ENCODE measurements at regions not wholly inside any gene's neighbourhood (a gene's known extent, or its start where the extent isn't known, plus 50 kb on each side); places are given as distances from the start of the nearest gene placed in this dataset.

DNA sequence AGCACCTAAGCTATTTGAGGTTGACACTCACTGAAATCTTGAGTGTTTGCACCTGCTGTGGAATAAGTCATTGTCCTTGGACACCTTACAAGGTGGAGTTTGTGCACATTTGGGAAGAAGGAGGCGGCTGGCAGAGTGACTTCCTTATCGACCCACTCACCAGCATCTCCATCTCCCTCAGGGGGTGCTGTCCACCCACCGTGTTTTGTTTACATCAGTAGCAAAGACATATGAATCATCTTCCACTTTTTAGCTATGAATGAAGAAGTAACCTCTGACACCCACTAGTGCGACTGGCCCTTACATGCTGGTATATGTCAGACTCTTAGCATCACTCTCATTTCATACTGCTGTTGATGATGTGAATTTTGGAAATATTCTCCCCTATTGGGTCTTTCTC lies 119.5 kb upstream of the SGK1 start:
- Histone ChIP-seq H3K9ac (ENCODE audit: low read depth, low read length, poor library complexity, severe bottlenecking) (no peak overlapping the region), H3K36me3 (ENCODE audit: insufficient read depth, low read length) (no peaks in the 10 kb centered on the region), H3K9me3 (ENCODE audit: insufficient read depth, low read depth, low read length) (no peaks in the 10 kb centered on the region), H3K4me3 (ENCODE audit: low read length, poor library complexity, severe bottlenecking) (no peak overlapping the region), H2AFZ (ENCODE audit: low read length) (peak overlapping the region; percentile 44; the same call in 1 of the 2 replicates), H3K9me2 (replicated peaks; ENCODE audit: low read depth, low read length) (no peaks in the 10 kb centered on the region), H4K20me1 (ENCODE audit: insufficient read depth, low read length, poor library complexity, severe bottlenecking) (no peaks in the 10 kb centered on the region), H3K4me2 (ENCODE audit: low read depth, low read length, poor library complexity, severe bottlenecking) (no peak overlapping the region), H3K79me2 (ENCODE audit: insufficient read depth, low read length) (no peaks in the 10 kb centered on the region), H3K4me1 (ENCODE audit: insufficient read depth, low read length, poor library complexity, severe bottlenecking) (no peaks in the 10 kb centered on the region), H3K27me3 (ENCODE audit: insufficient read depth, low read length, poor library complexity, severe bottlenecking) (no peaks in the 10 kb centered on the region), H3F3A (ENCODE audit: low read depth) (no peaks in the 10 kb centered on the region)
- TF ChIP-seq EZH2phosphoT487 (IDR thresholded peaks at IDR 0.05; ENCODE audit: borderline replicate concordance): no peak
- TF ChIP-seq, protein P1, sequence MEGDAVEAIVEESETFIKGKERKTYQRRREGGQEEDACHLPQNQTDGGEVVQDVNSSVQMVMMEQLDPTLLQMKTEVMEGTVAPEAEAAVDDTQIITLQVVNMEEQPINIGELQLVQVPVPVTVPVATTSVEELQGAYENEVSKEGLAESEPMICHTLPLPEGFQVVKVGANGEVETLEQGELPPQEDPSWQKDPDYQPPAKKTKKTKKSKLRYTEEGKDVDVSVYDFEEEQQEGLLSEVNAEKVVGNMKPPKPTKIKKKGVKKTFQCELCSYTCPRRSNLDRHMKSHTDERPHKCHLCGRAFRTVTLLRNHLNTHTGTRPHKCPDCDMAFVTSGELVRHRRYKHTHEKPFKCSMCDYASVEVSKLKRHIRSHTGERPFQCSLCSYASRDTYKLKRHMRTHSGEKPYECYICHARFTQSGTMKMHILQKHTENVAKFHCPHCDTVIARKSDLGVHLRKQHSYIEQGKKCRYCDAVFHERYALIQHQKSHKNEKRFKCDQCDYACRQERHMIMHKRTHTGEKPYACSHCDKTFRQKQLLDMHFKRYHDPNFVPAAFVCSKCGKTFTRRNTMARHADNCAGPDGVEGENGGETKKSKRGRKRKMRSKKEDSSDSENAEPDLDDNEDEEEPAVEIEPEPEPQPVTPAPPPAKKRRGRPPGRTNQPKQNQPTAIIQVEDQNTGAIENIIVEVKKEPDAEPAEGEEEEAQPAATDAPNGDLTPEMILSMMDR (conservative IDR thresholded peaks at IDR 0.05; ENCODE audit: low read length): no peak; the same call in none of the 2 replicates

DNA sequence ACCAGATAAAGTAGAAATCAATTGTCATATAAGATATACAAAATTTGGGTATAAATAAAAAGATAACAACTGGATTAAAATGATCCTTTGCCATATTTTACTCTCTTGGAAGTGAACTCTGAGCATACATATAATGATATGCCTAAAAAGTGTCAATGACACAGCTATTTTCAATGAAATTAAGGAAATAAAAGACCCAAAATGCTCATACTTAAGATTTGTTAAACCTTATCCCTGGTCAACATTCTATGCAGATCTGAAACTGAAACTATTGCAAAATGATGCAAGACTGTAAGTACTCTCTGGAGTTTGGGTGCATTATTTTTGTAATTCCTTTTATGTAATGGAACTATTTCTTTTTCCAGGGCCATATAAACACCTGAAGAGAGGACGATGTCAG lies 119.0 kb upstream of the SGK1 start:
- Histone ChIP-seq H3K9me2 (replicated peaks; ENCODE audit: low read depth, low read length) (no peaks in the 10 kb centered on the region), H3K79me2 (ENCODE audit: insufficient read depth, low read length) (no peaks in the 10 kb centered on the region), H3K9me3 (ENCODE audit: insufficient read depth, low read depth, low read length) (no peaks in the 10 kb centered on the region), H3K4me2 (ENCODE audit: low read depth, low read length, poor library complexity, severe bottlenecking) (no peak overlapping the region), H3K4me3 (ENCODE audit: low read length, poor library complexity, severe bottlenecking) (no peak overlapping the region), H3K9ac (ENCODE audit: low read depth, low read length, poor library complexity, severe bottlenecking) (no peak overlapping the region), H4K20me1 (ENCODE audit: insufficient read depth, low read length, poor library complexity, severe bottlenecking) (no peaks in the 10 kb centered on the region), H2AFZ (ENCODE audit: low read length) (peak overlapping the region; percentile 44; the same call in 1 of the 2 replicates), H3K27me3 (ENCODE audit: insufficient read depth, low read length, poor library complexity, severe bottlenecking) (no peaks in the 10 kb centered on the region), H3K36me3 (ENCODE audit: insufficient read depth, low read length) (no peaks in the 10 kb centered on the region), H3F3A (ENCODE audit: low read depth) (no peaks in the 10 kb centered on the region), H3K4me1 (ENCODE audit: insufficient read depth, low read length, poor library complexity, severe bottlenecking) (no peaks in the 10 kb centered on the region)
- TF ChIP-seq, protein P1 (conservative IDR thresholded peaks at IDR 0.05; ENCODE audit: low read length): no peak
- no peak for TF ChIP-seq EZH2phosphoT487 (IDR thresholded peaks at IDR 0.05; ENCODE audit: borderline replicate concordance)

GRCh38 chr6:134436281-134436815 lies 118.4 kb upstream of the SGK1 start:
- Histone ChIP-seq H3K4me2 (ENCODE audit: low read depth, low read length, poor library complexity, severe bottlenecking) (no peak overlapping the region), H3K9me2 (replicated peaks; ENCODE audit: low read depth, low read length) (no peaks in the 10 kb centered on the region), H3K4me1 (ENCODE audit: insufficient read depth, low read length, poor library complexity, severe bottlenecking) (no peaks in the 10 kb centered on the region), H3K36me3 (ENCODE audit: insufficient read depth, low read length) (no peaks in the 10 kb centered on the region), H3K9me3 (ENCODE audit: insufficient read depth, low read depth, low read length) (no peaks in the 10 kb centered on the region), H4K20me1 (ENCODE audit: insufficient read depth, low read length, poor library complexity, severe bottlenecking) (no peaks in the 10 kb centered on the region), H3F3A (ENCODE audit: low read depth) (no peaks in the 10 kb centered on the region), H2AFZ (ENCODE audit: low read length) (peak overlapping the region; percentile 27; the same call in 1 of the 2 replicates), H3K79me2 (ENCODE audit: insufficient read depth, low read length) (no peaks in the 10 kb centered on the region), H3K27me3 (ENCODE audit: insufficient read depth, low read length, poor library complexity, severe bottlenecking) (no peaks in the 10 kb centered on the region), H3K9ac (ENCODE audit: low read depth, low read length, poor library complexity, severe bottlenecking) (no peak overlapping the region), H3K4me3 (ENCODE audit: low read length, poor library complexity, severe bottlenecking) (no peak overlapping the region)
- TF ChIP-seq EZH2phosphoT487 (IDR thresholded peaks at IDR 0.05; ENCODE audit: borderline replicate concordance): no peak
- TF ChIP-seq, protein P1 (conservative IDR thresholded peaks at IDR 0.05; ENCODE audit: low read length): no peak

Data from Loucy (cell line).